ENCODE measurements at regions not wholly inside any gene's neighbourhood (a gene's known extent, or its start where the extent isn't known, plus 50 kb on each side); places are given as distances from the start of the nearest gene placed in this dataset.

GRCh38 chrX:117455787-117456186, 660.8 kb downstream of the KLHL13 start:
- TF ChIP-seq CTCF (conservative IDR thresholded peaks at IDR 0.05; ENCODE audit: low read depth, low read length): no peak
- no peak for TF ChIP-seq EZH2 (IDR thresholded peaks at IDR 0.05; ENCODE audit: borderline replicate concordance, low read depth, low read length, poor library complexity, severe bottlenecking)

Measured in A673 (cell line).